ENCODE measurements at regions not wholly inside any gene's neighbourhood (a gene's known extent, or its start where the extent isn't known, plus 50 kb on each side); places are given as distances from the start of the nearest gene placed in this dataset.

- DNase-seq: no peak
Measured at GRCh38 chr10:83037653-83038052, 1101.7 kb upstream of the GHITM start.

- DNase-seq: no peak
Measured at GRCh38 chr10:83038631-83039030, 1100.7 kb upstream of the GHITM start.

- DNase-seq: no peak
Measured at GRCh38 chr10:83045731-83046130, 1093.6 kb upstream of the GHITM start.

DNA sequence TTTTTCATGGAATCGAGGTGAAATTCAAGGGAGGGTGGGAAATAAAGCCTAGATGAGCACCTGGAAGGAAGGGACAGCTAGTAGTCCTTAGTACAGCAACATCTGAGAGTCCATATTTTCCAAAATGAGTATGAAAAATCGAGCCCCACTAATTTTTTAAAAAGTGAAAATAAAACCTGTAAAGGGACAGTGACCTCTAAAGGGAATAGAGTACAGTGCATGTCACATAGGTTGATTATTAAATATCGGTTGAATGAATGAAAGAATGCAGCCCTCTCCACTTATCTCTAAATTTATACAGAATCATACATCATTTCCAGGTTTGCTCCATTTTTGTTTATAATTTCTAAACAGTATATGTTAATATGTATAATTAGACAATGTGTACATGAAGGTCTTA, 1088.5 kb upstream of the GHITM start:
- no peak for DNase-seq

DNA sequence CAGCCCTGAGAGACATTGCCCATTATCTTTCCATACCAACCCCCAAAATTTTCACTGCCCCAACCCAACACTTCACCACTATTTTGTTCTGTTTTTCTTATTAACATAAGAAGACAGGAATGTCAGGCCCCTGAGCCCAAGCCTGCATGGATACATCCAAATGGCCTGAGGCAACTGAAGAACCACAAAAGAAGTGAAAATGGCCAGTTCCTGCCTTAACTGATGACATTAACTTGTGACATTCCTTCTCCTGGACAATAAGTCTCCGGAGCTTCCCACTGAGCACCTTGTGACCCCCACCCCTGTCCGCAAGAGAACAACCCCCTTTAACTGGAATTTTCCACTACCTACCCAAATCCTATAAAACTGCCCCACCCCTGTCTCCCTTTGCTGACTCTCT, 1076.4 kb upstream of the GHITM start:
- DNase-seq: no peak

GRCh38 chr10:83073472-83073871, 1065.8 kb upstream of the GHITM start:
- DNase-seq: peak; percentile 57

DNA sequence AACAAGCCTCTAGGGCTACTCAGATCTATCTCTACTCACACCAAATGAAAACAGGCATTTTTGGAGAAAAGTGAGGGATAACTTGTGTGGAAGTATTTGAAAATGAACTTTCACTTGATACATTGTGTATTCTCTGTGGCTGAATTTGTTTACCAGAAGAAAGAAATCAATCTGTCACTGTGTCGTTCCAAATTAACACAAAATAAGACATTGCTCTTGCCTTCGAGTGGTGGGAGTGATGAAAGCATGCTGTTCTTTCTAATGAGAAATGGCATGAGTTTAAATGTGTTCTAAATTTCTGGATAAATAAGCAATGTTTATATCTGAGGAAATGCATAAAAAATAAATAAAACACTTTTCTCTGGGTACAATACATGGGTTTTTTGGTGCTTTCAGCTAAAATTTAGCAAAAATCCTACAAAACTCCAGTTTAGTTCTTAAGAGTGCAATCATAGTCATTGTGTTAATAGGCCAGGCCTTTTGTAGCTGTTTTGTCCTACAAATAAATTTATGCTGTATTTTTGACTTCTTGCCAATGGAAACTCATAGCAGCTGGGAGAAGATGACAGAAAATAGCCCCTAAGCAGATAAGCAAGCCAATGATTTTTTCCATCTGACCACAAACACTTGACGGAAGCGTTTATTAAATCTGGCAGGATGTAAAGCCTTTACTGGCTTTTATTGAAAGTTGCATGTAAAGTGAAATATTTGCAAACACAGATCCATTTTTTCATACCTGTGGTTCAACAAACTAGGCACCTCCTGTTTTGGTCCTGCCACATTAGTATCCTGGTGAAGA, 1064.1 kb upstream of the GHITM start:
- DNase-seq: peak; percentile 77

DNA sequence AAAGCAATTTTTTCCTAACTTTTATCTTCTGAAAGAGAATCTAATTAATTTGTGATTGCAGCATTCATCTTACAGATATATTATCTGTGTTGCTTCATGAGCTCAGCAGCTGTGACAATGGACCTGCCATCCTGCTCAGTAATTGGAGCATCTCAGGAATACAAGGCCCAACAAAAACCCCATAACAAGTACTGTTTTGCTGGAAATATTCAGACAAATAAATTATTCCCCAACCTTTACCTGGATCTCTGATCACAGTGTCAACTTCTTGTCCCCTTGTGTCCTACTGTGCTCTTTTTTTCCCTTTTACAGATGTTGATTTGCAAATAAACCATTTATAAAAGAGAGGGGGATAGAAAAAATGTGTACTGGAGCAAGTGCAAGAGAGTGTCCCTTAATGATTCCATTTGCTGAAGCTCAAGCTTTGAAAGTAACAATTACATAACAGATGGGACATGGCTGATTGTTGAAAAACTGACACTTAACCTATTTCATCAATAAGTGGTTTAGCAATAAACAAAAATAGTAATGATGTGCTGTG, 1063.4 kb upstream of the GHITM start:
- peak; percentile 4 for DNase-seq

- no peak for DNase-seq
Measured at GRCh38 chr10:83076443-83076842, 1062.9 kb upstream of the GHITM start.

DNA sequence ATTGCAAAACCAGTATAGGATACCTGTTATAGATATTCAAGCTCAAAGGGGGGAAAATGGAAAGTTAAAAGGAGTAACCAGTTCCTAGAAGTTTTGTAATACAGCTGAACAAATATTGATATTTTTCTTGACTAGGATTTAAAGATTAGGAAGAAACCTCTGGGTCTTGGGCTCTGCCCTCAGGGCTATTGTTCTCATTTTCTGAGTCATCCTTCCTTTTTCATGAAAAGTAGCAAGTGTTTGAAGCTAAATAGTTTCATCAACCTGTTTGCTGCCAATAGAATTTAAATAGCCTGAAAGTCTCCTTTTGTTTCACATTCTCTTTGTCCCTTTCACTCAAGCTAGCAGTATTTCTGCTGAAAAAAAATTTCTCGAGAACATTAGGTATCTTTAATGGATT, 1061.1 kb upstream of the GHITM start:
- no peak for DNase-seq

DNA sequence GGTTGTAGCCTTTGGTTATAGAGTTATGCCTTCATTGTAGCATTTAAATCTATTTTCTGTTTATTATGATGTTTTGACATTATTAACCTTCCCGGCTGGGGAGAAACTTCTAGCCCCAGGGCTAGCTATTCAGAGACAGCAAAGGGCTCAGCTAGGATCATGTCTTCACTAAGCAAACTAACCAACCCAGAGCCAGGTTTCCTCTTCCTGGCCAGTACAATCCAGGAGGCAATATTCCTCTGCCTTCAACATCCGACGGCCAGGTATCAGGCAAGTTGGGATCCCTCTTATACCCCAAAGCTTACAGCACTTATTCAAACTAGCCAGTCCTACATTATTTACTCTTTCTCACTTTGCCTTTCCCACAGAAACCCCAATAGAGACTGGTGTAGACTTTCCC, 1060.7 kb upstream of the GHITM start:
- no peak for DNase-seq

GRCh38 chr10:83083831-83084230, 1055.5 kb upstream of the GHITM start:
- no peak for DNase-seq

DNA sequence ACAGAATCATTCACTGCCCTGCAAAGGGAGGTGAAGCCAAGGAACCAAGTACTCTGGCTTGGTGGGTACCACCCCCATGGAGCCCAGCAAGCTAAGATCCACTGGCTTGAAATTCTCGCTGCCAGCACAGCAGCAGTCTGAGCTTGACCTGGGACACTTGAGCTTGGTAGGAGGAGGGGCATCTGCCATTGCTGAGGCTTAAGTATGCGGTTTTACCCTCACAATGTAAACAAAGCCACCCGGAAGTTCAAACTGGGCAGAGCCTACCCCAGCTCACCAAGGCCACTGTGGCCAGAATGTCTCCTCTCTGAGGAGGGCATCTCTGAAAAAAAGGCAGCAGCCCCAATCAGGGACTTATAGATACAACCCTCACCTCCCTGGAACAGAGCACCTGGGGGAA, 1050.0 kb upstream of the GHITM start:
- no peak for DNase-seq

DNA sequence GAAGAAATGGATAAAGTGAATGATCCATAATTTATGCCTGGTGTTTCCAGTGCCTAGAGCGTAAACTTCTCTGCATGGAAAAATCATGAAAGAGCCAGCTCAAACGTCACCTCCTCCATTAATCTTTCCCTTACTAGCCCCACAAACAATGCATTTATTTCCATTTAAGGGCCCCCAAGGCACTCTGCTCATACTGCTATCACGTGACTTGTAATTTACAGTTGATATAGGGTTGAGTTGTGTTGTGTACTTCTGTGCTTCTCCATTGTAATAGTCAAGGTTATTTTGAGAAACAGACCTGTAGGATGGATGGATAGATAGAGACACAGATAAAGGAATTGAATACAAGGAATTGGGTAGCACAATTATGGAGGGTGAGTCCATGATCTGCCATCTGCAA, 1034.7 kb upstream of the GHITM start:
- DNase-seq: no peak

- DNase-seq: no peak
Measured at GRCh38 chr10:83108565-83109333, 1030.6 kb upstream of the GHITM start.

DNA sequence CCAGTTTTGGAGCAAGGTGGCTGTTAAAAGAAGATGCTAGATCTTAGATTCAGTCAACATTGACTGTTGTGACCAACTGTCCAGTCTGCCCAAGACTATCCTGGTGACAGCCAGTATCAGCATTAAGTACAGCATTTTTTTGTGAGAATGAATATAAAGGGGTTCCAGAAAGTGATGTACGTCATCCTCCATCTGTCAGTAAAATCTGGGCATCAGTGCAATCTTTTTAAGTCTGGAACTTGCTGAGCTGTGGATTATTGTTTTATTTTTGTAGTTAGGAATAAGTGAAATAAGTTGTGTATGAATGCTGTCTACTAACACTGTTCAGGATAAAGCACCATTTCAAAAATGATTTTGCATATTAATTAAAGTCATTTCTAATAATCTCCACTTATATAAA, 1020.0 kb upstream of the GHITM start:
- peak; percentile 15 for DNase-seq

DNA sequence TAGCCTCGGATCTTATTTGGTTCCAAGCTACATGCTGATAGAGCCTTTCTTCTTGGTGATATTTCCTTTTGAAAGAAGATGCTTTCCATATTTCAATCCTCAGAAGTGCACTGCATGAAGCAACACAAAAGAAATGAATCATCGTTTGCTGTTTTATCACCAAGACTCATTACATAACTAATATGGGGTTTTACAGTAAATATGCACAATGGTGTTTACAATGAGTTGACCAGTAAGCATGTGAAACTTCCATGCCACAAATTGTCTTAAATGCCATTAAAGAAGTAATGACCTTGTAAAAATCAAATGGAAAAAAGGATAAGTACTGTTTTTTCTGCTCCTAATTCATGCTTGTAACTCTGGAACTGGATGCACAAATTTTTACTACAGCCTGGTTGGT, 1017.0 kb upstream of the GHITM start:
- no peak for DNase-seq

- peak; percentile 9 for DNase-seq
Measured at GRCh38 chr10:83127942-83128575, 1011.2 kb upstream of the GHITM start.

GRCh38 chr10:83140811-83141210, 998.5 kb upstream of the GHITM start:
- no peak for DNase-seq

- peak; percentile 8 for DNase-seq
Measured at GRCh38 chr10:83142074-83142563, 997.2 kb upstream of the GHITM start.

- DNase-seq: no peak
Measured at GRCh38 chr10:83144461-83144860, 994.8 kb upstream of the GHITM start.

DNA sequence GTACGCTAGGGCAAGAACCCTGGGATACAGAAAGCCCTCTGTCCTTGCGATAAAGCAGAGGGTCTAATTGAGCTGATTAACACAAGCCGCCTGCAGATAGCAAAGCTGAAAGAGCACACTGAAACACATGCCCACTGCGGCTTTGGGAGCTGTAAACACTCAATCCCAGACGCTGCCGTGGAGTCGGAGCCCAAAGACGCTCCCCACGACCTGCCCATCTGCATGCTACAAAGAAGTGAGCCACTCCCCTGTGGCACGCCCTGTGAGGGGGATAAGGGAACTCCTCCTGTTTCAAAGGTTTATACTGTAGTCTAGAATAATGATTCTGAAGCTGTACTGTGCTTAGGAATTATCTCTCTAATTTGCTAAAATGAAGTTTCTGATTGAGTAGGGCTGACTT, 985.6 kb upstream of the GHITM start:
- no peak for DNase-seq

- DNase-seq: no peak
Measured at GRCh38 chr10:83164156-83164555, 975.2 kb upstream of the GHITM start.

- peak; percentile 19 for DNase-seq
Measured at GRCh38 chr10:83165265-83165664, 974.0 kb upstream of the GHITM start.

All from DMS 273 treated with DMSO at 0.1 percent for 48 hours (cell line).